ENCODE measurements at regions not wholly inside any gene's neighbourhood (a gene's known extent, or its start where the extent isn't known, plus 50 kb on each side); places are given as distances from the start of the nearest gene placed in this dataset.
"Not testable (repeated sequence)": the region's sequence is repeated elsewhere in the genome, so short reads cannot be mapped to it uniquely, and the experiment has no call there.

- DNase-seq (ENCODE audit: low spot score) = no peak
Measured at GRCh38 chr13:80718970-80719369, 378.0 kb upstream of the SPRY2 start.

GRCh38 chr13:80717776-80718175, 376.9 kb upstream of the SPRY2 start:
- DNase-seq (ENCODE audit: low spot score) = no peak

- DNase-seq (ENCODE audit: low spot score) = no peak
Measured at GRCh38 chr13:80716610-80717081, 375.7 kb upstream of the SPRY2 start.

- peak; percentile 23 for DNase-seq (ENCODE audit: low spot score)
Measured at GRCh38 chr13:80712026-80712425, 371.1 kb upstream of the SPRY2 start.

- no peak for DNase-seq (ENCODE audit: low spot score)
Measured at GRCh38 chr13:80708791-80709190, 367.9 kb upstream of the SPRY2 start.

- DNase-seq (ENCODE audit: low spot score) = no peak
Measured at GRCh38 chr13:80707000-80707983, 366.4 kb upstream of the SPRY2 start.

GRCh38 chr13:80706164-80706471, 365.2 kb upstream of the SPRY2 start:
- no peak for DNase-seq (ENCODE audit: low spot score)

GRCh38 chr13:80705371-80706163, 364.6 kb upstream of the SPRY2 start:
- no peak for DNase-seq (ENCODE audit: low spot score)

- DNase-seq (ENCODE audit: low spot score) = no peak
Measured at GRCh38 chr13:80704369-80704768, 363.4 kb upstream of the SPRY2 start.

- DNase-seq (ENCODE audit: low spot score) = no peak
Measured at GRCh38 chr13:80695841-80696240, 354.9 kb upstream of the SPRY2 start.

- not testable (repeated sequence) for DNase-seq (ENCODE audit: low spot score)
Measured at GRCh38 chr13:80691814-80692213, 350.9 kb upstream of the SPRY2 start.

- no peak for DNase-seq (ENCODE audit: low spot score)
Measured at GRCh38 chr13:80690208-80690607, 349.3 kb upstream of the SPRY2 start.

- DNase-seq (ENCODE audit: low spot score) = no peak
Measured at GRCh38 chr13:80688593-80688992, 347.7 kb upstream of the SPRY2 start.

GRCh38 chr13:80685942-80686341, 345.0 kb upstream of the SPRY2 start:
- DNase-seq (ENCODE audit: low spot score) = no peak

- no peak for DNase-seq (ENCODE audit: low spot score)
Measured at GRCh38 chr13:80684217-80684991, 343.5 kb upstream of the SPRY2 start.

GRCh38 chr13:80680786-80681366, 339.9 kb upstream of the SPRY2 start:
- DNase-seq (ENCODE audit: low spot score) = no peak

- DNase-seq (ENCODE audit: low spot score) = no peak
Measured at GRCh38 chr13:80679423-80679822, 338.5 kb upstream of the SPRY2 start.

- no peak for DNase-seq (ENCODE audit: low spot score)
Measured at GRCh38 chr13:80677227-80677626, 336.3 kb upstream of the SPRY2 start.

GRCh38 chr13:80675442-80675841, 334.5 kb upstream of the SPRY2 start:
- DNase-seq (ENCODE audit: low spot score) = not testable (repeated sequence)

GRCh38 chr13:80671773-80672172, 330.8 kb upstream of the SPRY2 start:
- no peak for DNase-seq (ENCODE audit: low spot score)

GRCh38 chr13:80669112-80669511, 328.2 kb upstream of the SPRY2 start:
- no peak for DNase-seq (ENCODE audit: low spot score)

- DNase-seq (ENCODE audit: low spot score) = no peak
Measured at GRCh38 chr13:80668452-80668851, 327.5 kb upstream of the SPRY2 start.
